OCI-LY1 (cell line): ENCODE measurements at regions not wholly inside any gene's neighbourhood (a gene's known extent, or its start where the extent isn't known, plus 50 kb on each side); places are given as distances from the start of the nearest gene placed in this dataset.
"Not testable (repeated sequence)": the region's sequence is repeated elsewhere in the genome, so short reads cannot be mapped to it uniquely, and the experiment has no call there.

Experiments
- H2AFZ ChIP-seq: fragments of 200-600 bp; sonication (generic), shearing (Covaris generic); 2 replicates; pipeline ENCODE4 v1.6.0; 2014; ENCODE audit warnings: antibody characterized with exemption, mild to moderate bottlenecking, low read length
- H3F3A ChIP-seq: fragments of 200-600 bp; sonication (generic), shearing (Covaris generic); 2 replicates; pipeline ENCODE4 v1.6.0; 2014; ENCODE audit warnings: mild to moderate bottlenecking, antibody characterized with exemption, low read length, moderate library complexity; ENCODE audit not compliant: insufficient read depth
- H3K27ac ChIP-seq: fragments of 200-600 bp; sonication (generic); 2 replicates; pipeline ENCODE4 v1.5.1; 2014; ENCODE audit warnings: low read length, mixed run types, mild to moderate bottlenecking, low read depth; ENCODE audit not compliant: poor library complexity, severe bottlenecking
- H3K27me3 ChIP-seq: fragments of 200-600 bp; sonication (generic); 2 replicates; pipeline ENCODE4 v1.6.0; 2014; ENCODE audit warnings: antibody characterized with exemption, mild to moderate bottlenecking, low read length, moderate library complexity; ENCODE audit not compliant: insufficient read depth
- H3K36me3 ChIP-seq: fragments of 200-600 bp; sonication (generic); 2 replicates; pipeline ENCODE4 v1.6.1; 2014; ENCODE audit warnings: mild to moderate bottlenecking, antibody characterized with exemption, low read length, moderate library complexity, mixed read lengths; ENCODE audit not compliant: insufficient read depth
- H3K4me1 ChIP-seq: fragments of 200-600 bp; sonication (generic); 2 replicates; pipeline ENCODE4 v1.5.1; 2014; ENCODE audit warnings: mild to moderate bottlenecking, low read length, moderate library complexity; ENCODE audit not compliant: insufficient read depth, severe bottlenecking
- H3K4me2 ChIP-seq: fragments of 200-600 bp; sonication (generic), shearing (Covaris generic); 2 replicates; pipeline ENCODE4 v1.6.1; 2014; ENCODE audit warnings: low read length
- H3K4me3 ChIP-seq: fragments of 200-600 bp; sonication (generic); 2 replicates; pipeline ENCODE4 v1.5.1; 2014; ENCODE audit warnings: low read length, low read depth, mild to moderate bottlenecking, mixed read lengths; ENCODE audit not compliant: poor library complexity, severe bottlenecking
- H3K79me2 ChIP-seq: fragments of 200-600 bp; shearing (Covaris generic); 2 replicates; pipeline ENCODE4 v1.6.1; 2016; ENCODE audit warnings: mixed run types, low read length, mixed read lengths; ENCODE audit not compliant: insufficient read depth
- H3K9ac ChIP-seq: fragments of 200-600 bp; sonication (generic), shearing (Covaris generic); 2 replicates; pipeline ENCODE4 v1.6.1; 2014; ENCODE audit warnings: mild to moderate bottlenecking, low read length, mixed read lengths
- H3K9me2 ChIP-seq: fragments of 200-600 bp; sonication (generic), shearing (Covaris generic); 2 replicates; pipeline ENCODE4 v1.6.1; 2014; ENCODE audit warnings: low read depth, mild to moderate bottlenecking, low read length, mixed read lengths
- H3K9me3 ChIP-seq: fragments of 200-600 bp; shearing (Covaris generic); 2 replicates; pipeline ENCODE4 v1.6.1; 2014; ENCODE audit warnings: low read length, mixed read lengths
- H4K20me1 ChIP-seq: fragments of 200-600 bp; sonication (generic), shearing (Covaris generic); 2 replicates; pipeline ENCODE4 v1.6.0; 2016; ENCODE audit warnings: mild to moderate bottlenecking, low read length; ENCODE audit not compliant: insufficient read depth
- EZH2 ChIP-seq: fragments of 200-600 bp; sonication (generic), shearing (Covaris generic); IDR thresholded peaks from 2 replicates; pipeline ENCODE4 v1.8.0; 2017; ENCODE audit warnings: borderline replicate concordance, mixed run types, mild to moderate bottlenecking, antibody characterized with exemption, low read length, moderate library complexity, mixed read lengths
- TF ChIP-seq, protein P1 (sequence below): fragments of 200-600 bp; sonication (generic), shearing (Covaris generic); IDR thresholded peaks from 2 replicates; pipeline ENCODE4 v1.5.1; 2017; ENCODE audit warnings: mild to moderate bottlenecking, antibody characterized with exemption, low read length, moderate library complexity, mixed read lengths

DNA sequence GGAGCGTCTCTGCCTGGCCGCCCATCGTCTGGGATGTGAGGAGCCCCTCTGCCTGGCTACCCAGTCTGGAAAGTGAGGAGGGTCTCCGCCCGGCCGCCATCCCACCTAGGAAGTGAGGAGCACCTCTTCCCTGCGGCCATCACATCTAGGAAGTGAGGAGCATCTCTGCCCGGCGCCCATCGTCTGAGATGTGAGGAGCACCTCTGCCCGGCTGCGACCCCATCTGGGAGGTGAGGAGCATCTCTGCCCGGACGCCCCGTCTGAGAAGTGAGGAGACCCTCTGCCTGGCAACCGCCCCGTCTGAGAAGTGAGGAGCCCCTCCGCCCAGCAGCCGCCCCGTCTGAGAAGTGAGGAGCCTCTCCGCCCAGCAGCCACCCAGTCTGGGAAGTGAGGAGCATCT lies 84.5 kb downstream of the IDS start:
- H3K9ac ChIP-seq, H3F3A ChIP-seq, H3K27me3 ChIP-seq: not testable (repeated sequence)

DNA sequence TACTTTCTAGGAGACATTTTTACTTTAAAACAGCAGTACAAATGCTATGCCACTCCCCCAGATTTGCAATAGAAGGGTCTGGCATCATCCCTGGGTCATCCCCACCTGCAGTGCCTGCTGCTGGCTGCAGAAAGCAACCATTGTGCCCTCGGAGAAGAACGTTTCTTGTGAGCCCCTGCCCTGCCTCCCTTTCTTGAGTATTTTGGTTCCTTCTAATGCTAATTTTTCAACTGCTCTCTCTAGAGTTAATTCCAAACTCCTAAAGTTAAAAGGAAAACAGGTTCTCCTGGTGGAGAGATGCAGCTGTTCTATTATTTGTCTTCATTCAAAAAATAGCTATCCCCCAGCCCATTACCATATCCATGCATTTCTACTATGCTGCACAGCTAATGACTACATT lies 107.1 kb downstream of the IDS start:
- Histone ChIP-seq H4K20me1 (no peaks in the 10 kb centered on the region), H3K4me3 (no peak overlapping the region), H3K4me2 (no peak overlapping the region), H2AFZ (no peak overlapping the region), H3F3A (no peaks in the 10 kb centered on the region), H3K27me3 (no peaks in the 10 kb centered on the region), H3K4me1 (no peaks in the 10 kb centered on the region), H3K36me3 (no peaks in the 10 kb centered on the region), H3K9ac (no peak overlapping the region), H3K79me2 (no peaks in the 10 kb centered on the region), H3K9me3 (no peaks in the 10 kb centered on the region), H3K9me2 (no peaks in the 10 kb centered on the region), H3K27ac (no peak overlapping the region)
- no peak for TF ChIP-seq EZH2
- TF ChIP-seq, protein P1, sequence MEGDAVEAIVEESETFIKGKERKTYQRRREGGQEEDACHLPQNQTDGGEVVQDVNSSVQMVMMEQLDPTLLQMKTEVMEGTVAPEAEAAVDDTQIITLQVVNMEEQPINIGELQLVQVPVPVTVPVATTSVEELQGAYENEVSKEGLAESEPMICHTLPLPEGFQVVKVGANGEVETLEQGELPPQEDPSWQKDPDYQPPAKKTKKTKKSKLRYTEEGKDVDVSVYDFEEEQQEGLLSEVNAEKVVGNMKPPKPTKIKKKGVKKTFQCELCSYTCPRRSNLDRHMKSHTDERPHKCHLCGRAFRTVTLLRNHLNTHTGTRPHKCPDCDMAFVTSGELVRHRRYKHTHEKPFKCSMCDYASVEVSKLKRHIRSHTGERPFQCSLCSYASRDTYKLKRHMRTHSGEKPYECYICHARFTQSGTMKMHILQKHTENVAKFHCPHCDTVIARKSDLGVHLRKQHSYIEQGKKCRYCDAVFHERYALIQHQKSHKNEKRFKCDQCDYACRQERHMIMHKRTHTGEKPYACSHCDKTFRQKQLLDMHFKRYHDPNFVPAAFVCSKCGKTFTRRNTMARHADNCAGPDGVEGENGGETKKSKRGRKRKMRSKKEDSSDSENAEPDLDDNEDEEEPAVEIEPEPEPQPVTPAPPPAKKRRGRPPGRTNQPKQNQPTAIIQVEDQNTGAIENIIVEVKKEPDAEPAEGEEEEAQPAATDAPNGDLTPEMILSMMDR, result no peak

More for the DNA sequence above, 84.5 kb downstream of the IDS start:
- not testable (repeated sequence) for H3K9me3 ChIP-seq, H3K4me2 ChIP-seq, H2AFZ ChIP-seq, H3K9me2 ChIP-seq, H4K20me1 ChIP-seq, H3K27ac ChIP-seq, H3K4me1 ChIP-seq, H3K36me3 ChIP-seq, H3K4me3 ChIP-seq, H3K79me2 ChIP-seq

DNA sequence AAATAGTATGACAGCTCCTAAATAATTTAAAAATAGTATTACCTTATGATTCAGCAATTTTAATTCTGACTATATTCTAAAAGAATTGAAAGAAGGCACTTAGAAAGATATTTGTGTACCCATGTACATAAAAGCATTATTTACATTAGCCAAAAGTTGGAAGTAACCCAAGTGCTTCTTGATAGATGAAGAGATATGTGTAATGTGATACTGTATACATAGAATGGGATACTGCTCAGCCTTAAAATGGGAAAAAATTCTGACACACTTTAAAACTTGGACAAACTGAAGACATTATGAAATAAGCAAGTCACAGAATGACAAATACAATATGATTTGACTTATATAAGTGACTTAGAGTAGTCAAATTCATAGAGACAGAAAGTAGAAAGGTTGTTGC lies 112.2 kb downstream of the IDS start:
- no peaks in the 10 kb centered on the region for H4K20me1 ChIP-seq
- H3K79me2 ChIP-seq, result no peaks in the 10 kb centered on the region
- H3K9ac ChIP-seq, result no peak overlapping the region
- H3K4me1 ChIP-seq, result no peaks in the 10 kb centered on the region
- H3K4me3 ChIP-seq, result no peak overlapping the region
- no peaks in the 10 kb centered on the region for H3K9me2 ChIP-seq
- no peaks in the 10 kb centered on the region for H3K27me3 ChIP-seq
- no peaks in the 10 kb centered on the region for H3F3A ChIP-seq
- H3K27ac ChIP-seq, result no peak overlapping the region
- no peak overlapping the region for H3K4me2 ChIP-seq
- no peak overlapping the region for H2AFZ ChIP-seq
- H3K36me3 ChIP-seq, result no peaks in the 10 kb centered on the region
- TF ChIP-seq EZH2, result no peak
- TF ChIP-seq, protein P1, result no peak
- H3K9me3 ChIP-seq, result no peaks in the 10 kb centered on the region

DNA sequence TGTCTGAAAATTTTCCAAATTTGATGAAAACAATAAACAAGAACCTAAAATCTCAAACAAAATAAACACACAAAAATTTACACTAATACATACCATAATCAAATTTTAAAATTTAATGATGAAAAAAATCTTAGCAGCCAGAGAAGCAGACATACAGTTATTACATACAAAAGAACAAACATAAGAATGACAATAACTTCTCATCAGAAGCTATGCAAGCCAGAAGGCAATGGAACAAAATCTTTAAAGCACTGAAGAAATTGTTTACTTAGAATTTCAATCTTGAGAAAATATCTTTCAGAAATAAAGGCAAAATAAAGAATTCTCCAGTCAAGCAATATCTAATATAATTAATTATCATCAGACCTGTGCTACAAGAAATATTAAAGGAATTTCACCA lies 121.3 kb downstream of the IDS start:
- Histone ChIP-seq H2AFZ (no peak overlapping the region), H3K4me1 (no peaks in the 10 kb centered on the region), H3K9ac (no peak overlapping the region), H3F3A (no peaks in the 10 kb centered on the region), H3K4me3 (no peak overlapping the region), H4K20me1 (no peaks in the 10 kb centered on the region), H3K9me3 (no peaks in the 10 kb centered on the region), H3K4me2 (no peak overlapping the region), H3K27ac (no peak overlapping the region), H3K27me3 (no peaks in the 10 kb centered on the region), H3K9me2 (no peaks in the 10 kb centered on the region), H3K79me2 (no peaks in the 10 kb centered on the region), H3K36me3 (no peaks in the 10 kb centered on the region)
- no peak for TF ChIP-seq EZH2
- TF ChIP-seq, protein P1, result no peak
